Astrocyte of the spinal cord (primary cell): ENCODE measurements at regions not wholly inside any gene's neighbourhood (a gene's known extent, or its start where the extent isn't known, plus 50 kb on each side); places are given as distances from the start of the nearest gene placed in this dataset.

Experiments
- DNase-seq: peaks from one replicate; pipeline ENCODE4 v3.0.0; 2011; ENCODE audit warnings: low read depth, low spot score
- H3K4me3 ChIP-seq: 2 replicates; pipeline ENCODE4 v1.5.1; 2011; ENCODE audit warnings: low read depth, mild to moderate bottlenecking, low read length, moderate library complexity
- in situ Hi-C: cut with HindIII; loops from 2 replicates; pipeline ENCODE4 v1.10.0; 2017; ENCODE audit warnings: low sequenced_read_pairs
- TF ChIP-seq, protein P1 (sequence below): IDR thresholded peaks from 2 replicates; pipeline ENCODE4 v1.5.1; 2012; ENCODE audit warnings: low read depth, mild to moderate bottlenecking, low read length, inconsistent platforms

DNA sequence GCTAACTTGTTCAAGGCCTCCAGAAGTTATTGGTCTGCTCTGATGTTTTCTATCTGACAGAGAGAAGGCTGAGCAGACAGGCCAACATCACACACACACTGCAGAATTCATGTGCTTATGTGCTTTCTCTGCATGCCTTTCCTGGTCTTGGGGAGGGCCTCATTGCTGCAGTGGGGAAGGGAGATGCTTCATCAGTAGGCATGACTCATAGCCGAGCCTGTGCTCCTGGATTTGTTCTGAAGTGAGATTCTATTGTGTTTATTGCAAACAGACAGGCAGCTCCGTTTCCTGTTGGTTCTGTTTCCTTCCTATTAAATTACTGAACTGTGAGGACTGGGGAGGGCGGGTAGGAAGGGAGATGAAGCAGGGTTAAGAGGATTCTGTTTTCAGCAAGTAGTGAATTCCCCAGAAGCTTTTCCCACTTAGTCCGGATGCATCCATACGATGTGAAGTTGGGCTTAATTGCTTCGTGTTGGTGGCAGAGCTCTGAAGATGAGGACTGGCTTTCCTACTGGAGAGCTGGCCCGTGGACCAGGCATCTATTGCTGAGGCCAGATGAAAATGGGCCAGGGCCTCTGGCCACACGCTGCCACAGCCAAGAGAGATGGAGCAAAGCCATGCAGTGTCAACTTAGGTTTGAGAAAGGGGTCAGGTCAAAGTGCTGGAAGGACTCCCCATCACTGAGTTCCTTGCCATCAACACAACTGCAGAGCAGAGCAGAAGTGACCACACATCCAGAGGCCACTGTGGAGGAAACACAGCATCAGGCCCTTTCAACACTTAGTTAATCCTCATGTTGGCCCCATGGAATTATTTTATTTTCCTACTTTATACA, 179.3 kb downstream of the UTP18 start:
- no peak overlapping the region for H3K4me3 ChIP-seq
- DNase-seq: no peak
- TF ChIP-seq, protein P1, sequence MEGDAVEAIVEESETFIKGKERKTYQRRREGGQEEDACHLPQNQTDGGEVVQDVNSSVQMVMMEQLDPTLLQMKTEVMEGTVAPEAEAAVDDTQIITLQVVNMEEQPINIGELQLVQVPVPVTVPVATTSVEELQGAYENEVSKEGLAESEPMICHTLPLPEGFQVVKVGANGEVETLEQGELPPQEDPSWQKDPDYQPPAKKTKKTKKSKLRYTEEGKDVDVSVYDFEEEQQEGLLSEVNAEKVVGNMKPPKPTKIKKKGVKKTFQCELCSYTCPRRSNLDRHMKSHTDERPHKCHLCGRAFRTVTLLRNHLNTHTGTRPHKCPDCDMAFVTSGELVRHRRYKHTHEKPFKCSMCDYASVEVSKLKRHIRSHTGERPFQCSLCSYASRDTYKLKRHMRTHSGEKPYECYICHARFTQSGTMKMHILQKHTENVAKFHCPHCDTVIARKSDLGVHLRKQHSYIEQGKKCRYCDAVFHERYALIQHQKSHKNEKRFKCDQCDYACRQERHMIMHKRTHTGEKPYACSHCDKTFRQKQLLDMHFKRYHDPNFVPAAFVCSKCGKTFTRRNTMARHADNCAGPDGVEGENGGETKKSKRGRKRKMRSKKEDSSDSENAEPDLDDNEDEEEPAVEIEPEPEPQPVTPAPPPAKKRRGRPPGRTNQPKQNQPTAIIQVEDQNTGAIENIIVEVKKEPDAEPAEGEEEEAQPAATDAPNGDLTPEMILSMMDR: no peak
- in situ Hi-C loops: no loop called here

- no peak overlapping the region for H3K4me3 ChIP-seq
- in situ Hi-C loops: no loop called here
- no peak for DNase-seq
- TF ChIP-seq, protein P1: no peak
Measured at GRCh38 chr17:51441431-51441830, 181.1 kb downstream of the UTP18 start.

DNA sequence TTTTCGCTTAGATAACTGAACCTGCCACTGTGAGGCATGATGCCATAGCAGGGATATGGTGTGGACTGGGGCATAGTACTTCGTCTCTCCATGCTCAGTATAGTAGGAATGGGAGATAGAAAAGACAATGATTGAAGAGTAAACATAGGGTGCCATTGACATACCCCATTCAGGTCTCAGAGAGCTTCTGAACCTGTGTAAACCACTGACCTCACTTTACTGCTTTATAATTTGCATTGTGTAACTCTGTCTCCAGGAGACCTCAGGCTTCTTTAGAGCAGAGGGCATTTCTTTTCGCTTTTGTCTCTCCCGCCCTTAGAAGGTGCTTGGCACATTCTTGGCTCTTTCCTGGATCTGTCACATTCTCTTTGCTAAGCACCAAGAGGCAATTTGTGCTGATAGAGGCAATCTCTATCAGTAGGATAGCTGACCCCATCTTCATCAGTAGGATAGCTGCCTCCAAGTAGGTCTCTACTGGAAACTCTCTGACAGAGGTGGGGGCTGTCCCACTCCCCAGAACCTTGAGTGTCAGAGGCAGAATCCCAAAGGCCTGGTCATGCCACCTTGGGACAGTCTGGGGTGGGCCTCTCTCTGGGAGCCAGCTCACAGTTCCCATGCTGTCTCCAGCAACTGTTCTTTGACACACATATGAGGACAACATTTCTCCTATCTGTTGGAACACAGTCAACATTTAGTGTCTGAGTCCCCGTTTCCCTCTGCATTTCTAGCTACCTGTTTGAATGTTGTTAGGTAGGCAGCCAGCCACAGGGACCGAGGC, 181.9 kb downstream of the UTP18 start:
- TF ChIP-seq, protein P1: no peak
- in situ Hi-C loops: no loop called here

DNA sequence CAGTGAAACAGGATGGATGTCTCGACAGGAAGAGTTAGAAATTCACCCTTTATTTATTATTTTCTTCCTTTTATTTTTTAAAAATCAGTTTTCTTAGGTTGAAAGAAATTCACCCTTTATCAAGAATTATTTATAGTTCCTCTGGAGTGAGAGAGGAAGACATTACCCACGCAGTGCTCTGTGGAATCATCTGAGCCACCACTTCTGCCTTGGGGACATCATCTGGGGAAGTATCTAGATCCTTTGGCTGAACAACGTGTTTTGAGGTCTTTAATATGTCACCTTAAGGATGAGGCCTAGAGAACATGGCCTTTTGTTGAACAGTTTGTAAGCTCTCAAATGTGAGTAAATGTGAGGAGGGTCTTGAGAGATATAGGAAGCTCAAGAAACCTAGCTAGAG, 183.3 kb downstream of the UTP18 start:
- in situ Hi-C loops: no loop called here
- no peak overlapping the region for H3K4me3 ChIP-seq
- no peak for DNase-seq
- TF ChIP-seq, protein P1: no peak

More for the DNA sequence above, 181.9 kb downstream of the UTP18 start:
- no peak overlapping the region for H3K4me3 ChIP-seq
- DNase-seq: no peak

GRCh38 chr17:51445946-51446345, 185.6 kb downstream of the UTP18 start:
- H3K4me3 ChIP-seq: no peak overlapping the region
- TF ChIP-seq, protein P1: no peak
- no peak for DNase-seq
- in situ Hi-C loops: no loop called here

DNA sequence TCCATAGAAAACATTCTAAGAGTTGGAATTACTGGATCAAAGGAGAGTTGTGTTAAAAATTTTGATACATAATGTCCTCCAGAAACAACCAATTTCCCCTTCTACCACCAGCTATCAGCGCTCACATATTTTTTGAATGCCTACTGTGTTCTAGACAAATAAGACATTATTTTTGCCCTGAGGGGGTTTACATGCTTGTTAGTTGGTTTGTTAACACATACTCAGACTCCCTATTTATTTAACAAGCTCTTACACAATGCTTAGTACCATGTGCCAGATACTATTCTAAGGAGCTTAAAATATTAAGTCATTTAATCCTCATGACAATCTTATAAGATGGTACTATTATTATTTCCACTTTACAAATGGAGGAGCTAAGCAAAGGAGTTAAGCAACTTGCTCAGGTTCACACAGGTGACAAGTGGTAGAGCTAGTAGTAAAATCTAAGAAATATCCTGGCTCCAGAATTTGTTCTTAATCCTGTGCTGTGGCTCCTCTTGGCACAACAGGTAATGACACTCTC, 194.2 kb downstream of the UTP18 start:
- DNase-seq: no peak
- TF ChIP-seq, protein P1: no peak
- H3K4me3 ChIP-seq: no peak overlapping the region
- in situ Hi-C loops: no loop called here
